Aorta (tissue), 5 donors: ENCODE measurements at regions not wholly inside any gene's neighbourhood (a gene's known extent, or its start where the extent isn't known, plus 50 kb on each side); places are given as distances from the start of the nearest gene placed in this dataset.

Source experiments
- ATAC-seq: fragments of 200-7000 bp; cut with Tn5 transposase; one replicate; pipeline ENCODE4 v1.9.1; 2022; ENCODE audit warnings: moderate library complexity; ENCODE audit not compliant: low FRiP score
- DNase-seq, 2 donors: peaks; one replicate each; pipeline ENCODE4 v3.0.0-alpha.2; 2020
- H3K27ac ChIP-seq, 2 donors: one replicate each; pipeline ENCODE4 v1.5.1; 2013; ENCODE audit warnings: low read length in 2 of 2, mild to moderate bottlenecking in 2 of 2, moderate library complexity in 2 of 2, control low read depth in 1 of 2, inconsistent platforms in 1 of 2, low read depth in 1 of 2
- H3K27me3 ChIP-seq, 2 donors: one replicate each; pipeline ENCODE4 v1.6.1; 2013; ENCODE audit warnings: control low read depth in 1 of 2, low read length in 1 of 2, mild to moderate bottlenecking in 1 of 2, moderate library complexity in 1 of 2; ENCODE audit not compliant: insufficient read depth in 2 of 2, control insufficient read depth in 1 of 2
- H3K36me3 ChIP-seq, 2 donors: one replicate each; pipeline ENCODE4 v1.6.1; 2013; ENCODE audit warnings: control low read depth in 1 of 2, low read length in 1 of 2, mild to moderate bottlenecking in 1 of 2; ENCODE audit not compliant: insufficient read depth in 2 of 2, control insufficient read depth in 1 of 2
- H3K4me1 ChIP-seq, 2 donors: one replicate each; pipeline ENCODE4 v1.6.1; 2013; ENCODE audit warnings: low read length in 2 of 2, control low read depth in 1 of 2, mild to moderate bottlenecking in 1 of 2, moderate library complexity in 1 of 2; ENCODE audit not compliant: insufficient read depth in 2 of 2, control insufficient read depth in 1 of 2
- H3K4me3 ChIP-seq, 2 donors: one replicate each; pipeline ENCODE4 v1.5.1; 2013; ENCODE audit warnings: low read length in 2 of 2, control low read depth in 1 of 2, mild to moderate bottlenecking in 1 of 2
- H3K9me3 ChIP-seq: one replicate; pipeline ENCODE4 v1.6.1; 2013; ENCODE audit warnings: mild to moderate bottlenecking, low read length; ENCODE audit not compliant: control insufficient read depth
- WGBS, 2 donors: extraction: QIAGEN DNeasy Blood & Tissue Kit; methylation state at CpG; one replicate each; pipeline ENCODE4 v1.1.7; 2013; 5-methylcytosine and 5-hydroxymethylcytosine counted together
- intact Hi-C, 2 donors: fragments of 100-400 bp; cut with DNase I; formaldehyde crosslinking; loops; one replicate each; pipeline versions ENCODE4 v1.14.2 to v1.15.0; 2022
- donor health status: healthy with polysubstance abuse.
- donor health status: Bipolar disorder and iron deficiency.
- donor health status: DM: no; HTN: no; CAD: no.
- donor health status: DM: no; HTN: no; CAD: no.
- donor health status: DM: yes; HTN: yes; CAD: no.

DNA sequence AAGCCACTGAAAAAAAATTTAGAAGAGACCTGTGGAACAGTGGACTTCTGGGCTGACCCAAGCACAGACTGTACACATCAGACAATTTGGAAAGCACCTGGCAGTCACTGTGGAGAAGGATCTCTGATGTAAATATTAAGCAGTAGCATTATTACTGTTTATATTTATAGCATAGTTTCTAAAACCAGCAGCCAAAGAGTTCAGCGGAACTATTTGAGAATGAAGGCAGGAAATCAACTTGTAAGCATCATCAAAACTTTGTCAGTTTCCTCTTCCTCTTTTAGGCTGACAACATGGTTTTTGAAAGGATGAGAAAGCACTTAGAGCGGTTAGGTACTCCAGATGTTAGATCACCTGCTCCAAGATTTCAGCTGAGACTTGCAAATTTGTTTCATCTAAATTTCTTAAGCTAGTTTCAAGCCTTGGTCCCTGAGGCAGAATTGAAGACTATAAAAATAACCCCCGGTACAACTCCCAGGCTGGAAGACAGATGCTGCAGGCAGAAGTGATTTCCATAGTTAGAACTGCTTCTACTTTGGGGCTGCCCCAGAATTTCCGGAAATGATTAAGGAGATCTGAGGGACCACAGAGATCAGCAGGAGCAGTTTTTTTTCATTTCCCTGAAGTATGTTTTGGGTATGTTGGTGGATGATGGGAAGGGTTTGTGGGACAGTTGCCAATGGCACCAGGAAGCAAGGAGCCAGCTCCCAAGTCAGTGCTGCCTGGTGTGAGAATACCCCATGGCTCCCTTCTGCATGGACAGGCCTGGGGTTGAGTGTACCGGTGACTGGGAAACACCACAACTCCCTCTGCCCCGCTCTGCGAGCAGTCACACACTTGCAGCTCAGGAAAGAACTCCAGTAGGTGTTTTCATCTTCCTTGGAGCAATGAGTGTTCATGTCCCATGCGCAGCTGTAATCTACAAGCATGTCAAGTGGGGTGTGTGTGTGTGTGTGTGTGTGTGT, 354.5 kb downstream of the NUAK1 start:
- H3K27me3 ChIP-seq = no peaks in the 10 kb centered on the region
- 83 to 87% methylated on average over 8 of the region's 8 CpGs for WGBS, 2 donors
- H3K36me3 ChIP-seq = no peaks in the 10 kb centered on the region
- DNase-seq = no peak
- H3K4me3 ChIP-seq = no peak overlapping the region
- intact Hi-C loops = no loop called here
- H3K27ac ChIP-seq = no peak overlapping the region
- H3K4me1 ChIP-seq = no peaks in the 10 kb centered on the region
- no peak for ATAC-seq
- H3K9me3 ChIP-seq = no peaks in the 10 kb centered on the region

DNA sequence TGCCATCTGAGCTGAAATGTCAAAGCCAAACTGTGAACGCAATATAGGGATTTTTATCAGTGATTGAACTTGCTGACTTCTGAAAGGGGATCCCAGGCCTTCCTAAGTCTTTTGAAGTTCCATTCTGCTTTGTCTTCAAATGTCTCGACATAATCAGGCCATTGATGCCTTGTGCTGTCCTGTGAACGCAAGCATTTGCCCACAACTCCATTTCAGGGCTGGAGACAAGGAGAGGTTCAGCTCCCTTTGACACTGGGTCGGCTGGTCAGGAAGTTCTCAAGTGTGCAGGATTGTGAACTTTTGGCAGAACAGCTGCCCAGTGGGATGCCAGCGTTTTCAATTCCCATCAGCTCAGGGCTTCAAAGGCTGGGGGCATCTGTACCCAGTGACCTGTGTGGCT, 345.3 kb downstream of the NUAK1 start:
- no peak overlapping the region for H3K4me3 ChIP-seq
- ATAC-seq (no peak), DNase-seq (no peak)
- H3K4me1 ChIP-seq = no peaks in the 10 kb centered on the region
- H3K9me3 ChIP-seq = no peaks in the 10 kb centered on the region
- H3K36me3 ChIP-seq = no peaks in the 10 kb centered on the region
- WGBS, 2 donors = 77 to 81% methylated on average over 5 of the region's 5 CpGs
- intact Hi-C loops = no loop called here
- no peak overlapping the region for H3K27ac ChIP-seq
- H3K27me3 ChIP-seq = no peaks in the 10 kb centered on the region

DNA sequence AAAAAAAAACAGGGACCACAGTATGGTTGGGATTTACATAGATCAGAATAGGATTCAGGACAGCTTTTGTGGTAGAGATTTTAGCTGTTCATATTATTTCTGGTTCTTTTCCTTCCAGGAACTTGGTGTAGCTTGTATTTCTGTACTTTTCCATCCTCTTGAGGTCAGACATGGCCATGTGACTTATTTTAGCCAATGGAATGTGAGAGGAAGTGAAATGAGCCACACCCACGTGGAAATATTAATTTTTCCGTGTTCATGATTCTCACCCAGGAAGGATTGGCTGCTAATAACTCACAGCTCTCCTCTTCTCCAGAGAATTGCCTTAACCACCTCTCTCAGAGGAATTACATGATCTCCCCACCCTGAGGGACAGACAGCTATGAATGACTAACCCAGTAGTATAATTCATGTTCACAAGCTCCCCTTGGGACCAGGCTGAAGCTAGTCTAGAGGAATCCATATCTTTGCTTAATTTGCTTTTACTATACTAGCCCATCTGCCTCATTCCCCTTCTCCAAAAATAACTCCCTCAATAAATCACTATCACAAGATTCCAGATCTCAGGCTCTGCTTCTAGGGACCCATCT, 340.4 kb downstream of the NUAK1 start:
- Histone ChIP-seq H3K4me1 (no peaks in the 10 kb centered on the region), H3K36me3 (no peaks in the 10 kb centered on the region), H3K4me3 (no peak overlapping the region), H3K27me3 (no peaks in the 10 kb centered on the region), H3K9me3 (no peaks in the 10 kb centered on the region), H3K27ac (no peak overlapping the region)
- no peak for ATAC-seq
- WGBS, 2 donors = 85 to 86% methylated on average over 2 of the region's 2 CpGs
- intact Hi-C loops = no loop called here
- no peak for DNase-seq

DNA sequence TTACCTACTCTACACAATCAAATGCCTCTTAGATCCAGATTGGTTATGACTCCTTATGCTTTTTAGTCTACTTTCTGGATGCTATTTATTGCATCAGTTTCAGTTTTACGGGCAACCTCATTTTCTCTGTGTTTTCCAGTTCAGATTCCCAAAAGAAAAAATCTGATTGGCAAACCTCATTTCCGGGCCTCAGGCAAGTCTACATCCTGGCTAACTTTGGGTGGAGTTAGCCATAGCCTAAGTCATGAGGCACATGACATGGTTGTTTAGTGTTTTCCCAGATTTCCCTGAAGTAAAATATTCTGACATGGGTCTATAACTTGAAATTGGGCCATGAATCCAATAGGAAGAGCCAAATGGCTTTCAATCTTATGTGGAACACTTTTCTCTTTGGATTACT, 339.7 kb downstream of the NUAK1 start:
- DNase-seq = no peak
- no peak overlapping the region for H3K27ac ChIP-seq
- ATAC-seq = no peak
- H3K4me1 ChIP-seq = no peaks in the 10 kb centered on the region
- H3K9me3 ChIP-seq = no peaks in the 10 kb centered on the region
- H3K36me3 ChIP-seq = no peaks in the 10 kb centered on the region
- H3K27me3 ChIP-seq = no peaks in the 10 kb centered on the region
- H3K4me3 ChIP-seq = no peak overlapping the region
- 73 to 80% methylated on average over 2 of the region's 2 CpGs for WGBS, 2 donors
- intact Hi-C loops = no loop called here

DNA sequence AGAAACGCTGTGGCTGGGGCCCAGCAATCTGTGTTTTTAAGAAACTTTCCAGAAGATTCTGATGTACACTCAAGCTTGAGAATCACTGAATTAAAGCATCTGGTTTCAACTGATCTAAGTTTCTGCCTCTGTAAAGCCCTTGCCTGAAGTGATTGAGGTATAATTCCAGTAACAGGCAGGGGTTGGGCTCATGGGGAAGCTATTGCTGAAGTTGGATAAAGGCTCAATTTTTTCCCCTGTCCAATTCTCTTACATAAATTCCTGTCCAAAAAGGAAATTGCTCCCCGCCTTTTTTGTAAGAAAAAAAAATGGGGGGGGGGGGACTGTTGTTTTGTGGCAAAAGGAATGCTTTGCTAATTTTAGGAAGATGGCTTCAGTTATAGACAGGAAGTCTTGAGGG, 337.4 kb downstream of the NUAK1 start:
- no peak overlapping the region for H3K27ac ChIP-seq
- H3K36me3 ChIP-seq = no peaks in the 10 kb centered on the region
- 43 to 45% methylated on average over 2 of the region's 2 CpGs for WGBS, 2 donors
- no peaks in the 10 kb centered on the region for H3K4me1 ChIP-seq
- intact Hi-C loops = no loop called here
- H3K27me3 ChIP-seq = no peaks in the 10 kb centered on the region
- DNase-seq = no peak
- H3K4me3 ChIP-seq = no peak overlapping the region
- no peaks in the 10 kb centered on the region for H3K9me3 ChIP-seq
- ATAC-seq = no peak

DNA sequence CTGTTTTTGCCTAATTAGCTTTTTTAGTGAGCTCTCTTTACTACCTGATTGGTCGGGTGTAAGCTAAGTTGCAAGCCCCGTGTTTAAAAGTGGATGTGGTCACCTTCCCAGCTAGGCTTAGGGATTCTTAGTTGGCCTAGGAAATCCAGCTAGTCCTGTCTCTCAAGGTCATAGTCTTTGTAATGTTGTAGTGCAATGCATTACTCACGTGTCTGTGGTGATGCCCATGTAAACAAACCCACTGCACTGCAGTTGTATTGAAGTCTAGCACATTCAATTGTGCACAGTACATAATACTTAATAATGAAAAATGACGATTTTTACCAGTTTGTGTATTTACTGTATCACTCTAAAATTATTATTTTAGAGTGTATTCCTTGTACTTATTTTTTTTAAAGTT, 335.5 kb downstream of the NUAK1 start:
- no peak overlapping the region for H3K27ac ChIP-seq
- WGBS, 2 donors = 50 to 58% methylated on average over 4 of the region's 4 CpGs
- H3K4me1 ChIP-seq = no peaks in the 10 kb centered on the region
- intact Hi-C loops = no loop called here
- no peaks in the 10 kb centered on the region for H3K36me3 ChIP-seq
- DNase-seq = no peak
- H3K27me3 ChIP-seq = no peaks in the 10 kb centered on the region
- no peaks in the 10 kb centered on the region for H3K9me3 ChIP-seq
- ATAC-seq = no peak
- no peak overlapping the region for H3K4me3 ChIP-seq

DNA sequence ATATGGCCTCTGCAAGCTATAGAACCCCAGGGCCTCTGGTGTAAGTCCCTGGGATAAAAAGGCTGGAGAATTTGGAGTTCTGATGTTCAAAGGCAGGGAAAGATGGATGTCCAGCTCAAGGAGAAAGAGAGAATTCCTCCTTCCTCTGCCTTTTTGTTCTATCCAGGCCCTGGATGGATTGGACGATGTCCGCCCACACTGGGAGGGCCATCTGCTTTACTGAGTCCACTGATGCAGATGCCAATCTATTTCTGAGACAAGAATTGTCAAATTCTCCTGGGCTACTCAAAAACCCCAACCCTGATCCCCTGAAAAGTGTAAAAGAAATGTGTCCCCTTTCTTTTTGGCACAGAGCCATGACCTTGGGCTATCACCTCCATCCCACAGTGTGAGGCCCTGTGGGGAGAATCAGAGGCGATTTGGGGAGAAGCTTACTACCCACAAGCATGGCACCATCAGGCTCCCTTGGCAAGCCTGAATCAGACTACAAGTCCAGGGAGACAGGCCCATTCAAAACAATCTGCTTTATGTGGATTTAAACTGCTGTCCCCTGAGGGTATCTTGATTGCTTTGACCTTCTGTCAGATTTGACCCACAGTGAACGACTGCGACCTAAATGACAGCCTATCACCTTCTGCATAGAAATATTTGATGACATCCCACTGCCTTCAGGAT, 334.0 kb downstream of the NUAK1 start:
- Histone ChIP-seq H3K4me3 (no peak overlapping the region), H3K27ac (no peak overlapping the region), H3K9me3 (no peaks in the 10 kb centered on the region), H3K27me3 (no peaks in the 10 kb centered on the region), H3K36me3 (no peaks in the 10 kb centered on the region), H3K4me1 (peaks cover 0 to 1% of the 10 kb centered on the region in 2 donors)
- DNase-seq (no peak), ATAC-seq (no peak)
- 85 to 92% methylated on average over 5 of the region's 5 CpGs for WGBS, 2 donors
- intact Hi-C loops = no loop called here

DNA sequence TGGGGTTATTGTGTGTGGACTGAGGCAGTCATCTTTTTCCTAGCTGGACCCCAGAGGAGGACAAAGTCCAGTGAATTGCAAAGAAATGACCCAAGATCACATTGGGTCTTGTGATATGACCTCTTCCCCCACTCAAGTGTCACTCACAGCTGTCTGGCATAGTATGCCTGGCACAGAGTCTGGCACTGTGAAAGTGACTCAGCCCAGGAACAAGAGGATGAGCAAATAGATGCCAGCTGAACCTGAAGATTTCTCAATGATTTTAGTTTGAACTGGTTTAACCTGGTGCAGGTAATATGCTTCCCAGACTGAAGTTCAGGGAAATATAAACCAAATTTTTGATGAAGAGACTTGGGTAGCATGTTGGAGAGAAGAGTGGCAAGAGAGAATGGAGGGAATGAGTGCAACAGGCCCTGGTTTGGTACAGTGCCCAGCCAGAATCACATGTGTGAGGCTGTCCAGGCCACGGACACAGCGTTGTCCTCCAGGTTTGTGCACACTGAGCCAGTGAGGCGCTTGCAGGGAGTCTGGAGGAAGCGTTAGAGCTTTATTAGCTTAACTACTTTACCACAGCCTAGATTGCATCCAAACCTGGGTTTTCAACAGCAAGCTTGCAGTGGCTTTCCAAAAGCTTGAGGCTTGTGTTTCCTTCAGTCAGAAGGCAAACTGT, 332.9 kb downstream of the NUAK1 start:
- no peak for DNase-seq
- intact Hi-C loops = no loop called here
- no peak overlapping the region for H3K4me3 ChIP-seq
- no peaks in the 10 kb centered on the region for H3K36me3 ChIP-seq
- no peaks in the 10 kb centered on the region for H3K27me3 ChIP-seq
- WGBS, 2 donors = 86 to 89% methylated on average over 4 of the region's 4 CpGs
- H3K27ac ChIP-seq = no peak overlapping the region
- peaks cover 0 to 2% of the 10 kb centered on the region in 2 donors for H3K4me1 ChIP-seq
- ATAC-seq = no peak
- H3K9me3 ChIP-seq = no peaks in the 10 kb centered on the region
